Urinary bladder (tissue), 3 donors: ENCODE measurements at regions not wholly inside any gene's neighbourhood (a gene's known extent, or its start where the extent isn't known, plus 50 kb on each side); places are given as distances from the start of the nearest gene placed in this dataset.

Experiments used
- DNase-seq: peaks from one replicate; pipeline ENCODE4 v3.0.0-alpha.2; 2015; ENCODE audit errors: extremely low spot score
- H3K27ac ChIP-seq: one replicate; pipeline ENCODE4 v1.5.1; 2013; ENCODE audit warnings: low read depth, mild to moderate bottlenecking, moderate library complexity
- H3K36me3 ChIP-seq: one replicate; pipeline ENCODE4 v1.6.1; 2013; ENCODE audit warnings: mild to moderate bottlenecking, moderate library complexity; ENCODE audit not compliant: insufficient read depth
- H3K4me1 ChIP-seq: one replicate; pipeline ENCODE4 v1.6.1; 2013; ENCODE audit warnings: mild to moderate bottlenecking, moderate library complexity; ENCODE audit not compliant: insufficient read depth
- H3K4me3 ChIP-seq: one replicate; pipeline ENCODE4 v1.5.1; 2013; ENCODE audit warnings: low read depth, low read length
- WGBS: extraction: QIAGEN DNeasy Blood & Tissue Kit; methylation state at CpG from one replicate; pipeline ENCODE4 v1.1.7; 2013; 5-methylcytosine and 5-hydroxymethylcytosine counted together
- donor health status: healthy with polysubstance abuse.
- donor health status: healthy.

GRCh38 chr6:132954222-132954621 is 139.9 kb downstream of the RPS12 start:
- DNase-seq, result no peak
- WGBS, result 85% methylated on average over 9 of the region's 9 CpGs
- Histone ChIP-seq H3K36me3 (no peaks in the 10 kb centered on the region), H3K4me3 (no peak overlapping the region), H3K4me1 (no peaks in the 10 kb centered on the region), H3K27ac (no peak overlapping the region)

- no peak overlapping the region for H3K4me3 ChIP-seq
- no peak for DNase-seq
- no peaks in the 10 kb centered on the region for H3K36me3 ChIP-seq
- no peak overlapping the region for H3K27ac ChIP-seq
- no peaks in the 10 kb centered on the region for H3K4me1 ChIP-seq
- 83% methylated on average over 5 of the region's 5 CpGs for WGBS
Measured at GRCh38 chr6:132954936-132955335, 140.6 kb downstream of the RPS12 start.

GRCh38 chr6:132959639-132960326 is 145.4 kb downstream of the RPS12 start:
- Histone ChIP-seq H3K4me3 (no peak overlapping the region), H3K36me3 (no peaks in the 10 kb centered on the region), H3K4me1 (no peaks in the 10 kb centered on the region), H3K27ac (no peak overlapping the region)
- DNase-seq, result no peak
- WGBS, result 24% methylated on average over 4 of the region's 4 CpGs

GRCh38 chr6:132960720-132961119 is 146.4 kb downstream of the RPS12 start:
- WGBS, result 46% methylated on average over 8 of the region's 8 CpGs
- Histone ChIP-seq H3K27ac (no peak overlapping the region), H3K36me3 (no peaks in the 10 kb centered on the region), H3K4me3 (no peak overlapping the region), H3K4me1 (no peaks in the 10 kb centered on the region)
- DNase-seq, result no peak

GRCh38 chr6:132961122-132961521 is 146.8 kb downstream of the RPS12 start:
- Histone ChIP-seq H3K27ac (no peak overlapping the region), H3K36me3 (no peaks in the 10 kb centered on the region), H3K4me1 (no peaks in the 10 kb centered on the region), H3K4me3 (no peak overlapping the region)
- WGBS, result 41% methylated on average over 4 of the region's 4 CpGs
- DNase-seq, result no peak

- WGBS, result 81% methylated on average over 5 of the region's 5 CpGs
- Histone ChIP-seq H3K4me3 (no peak overlapping the region), H3K4me1 (no peaks in the 10 kb centered on the region), H3K27ac (no peak overlapping the region), H3K36me3 (no peaks in the 10 kb centered on the region)
- no peak for DNase-seq
Measured at GRCh38 chr6:132961610-132962009, 147.2 kb downstream of the RPS12 start.

- no peak overlapping the region for H3K4me3 ChIP-seq
- WGBS, result 72% methylated on average over 7 of the region's 7 CpGs
- DNase-seq, result no peak
Measured at GRCh38 chr6:132962936-132963868, 148.8 kb downstream of the RPS12 start.

GRCh38 chr6:132964101-132964867 is 149.9 kb downstream of the RPS12 start:
- no peaks in the 10 kb centered on the region for H3K4me1 ChIP-seq
- no peaks in the 10 kb centered on the region for H3K36me3 ChIP-seq
- 42% methylated on average over 4 of the region's 4 CpGs for WGBS
- DNase-seq, result peak; percentile 83
- H3K27ac ChIP-seq, result no peak overlapping the region
- H3K4me3 ChIP-seq, result no peak overlapping the region

More at GRCh38 chr6:132962936-132963868, 148.8 kb downstream of the RPS12 start:
- no peaks in the 10 kb centered on the region for H3K4me1 ChIP-seq
- H3K27ac ChIP-seq, result no peak overlapping the region
- no peaks in the 10 kb centered on the region for H3K36me3 ChIP-seq

- WGBS, result 37% methylated on average over 2 of the region's 2 CpGs
- no peak for DNase-seq
- no peak overlapping the region for H3K27ac ChIP-seq
Measured at GRCh38 chr6:132964868-132965382, 150.6 kb downstream of the RPS12 start.

GRCh38 chr6:132967871-132968270 is 153.5 kb downstream of the RPS12 start:
- WGBS, result 55% methylated on average over 2 of the region's 2 CpGs
- H3K27ac ChIP-seq, result no peak overlapping the region
- no peaks in the 10 kb centered on the region for H3K36me3 ChIP-seq
- no peak for DNase-seq
- H3K4me3 ChIP-seq, result no peak overlapping the region
- no peaks in the 10 kb centered on the region for H3K4me1 ChIP-seq

More at GRCh38 chr6:132964868-132965382, 150.6 kb downstream of the RPS12 start:
- Histone ChIP-seq H3K4me3 (no peak overlapping the region), H3K36me3 (no peaks in the 10 kb centered on the region), H3K4me1 (no peaks in the 10 kb centered on the region)

GRCh38 chr6:132968419-132968950 is 154.1 kb downstream of the RPS12 start:
- no peak overlapping the region for H3K4me3 ChIP-seq
- 86% methylated on average over 5 of the region's 5 CpGs for WGBS
- H3K27ac ChIP-seq, result no peak overlapping the region
- no peaks in the 10 kb centered on the region for H3K36me3 ChIP-seq
- H3K4me1 ChIP-seq, result no peaks in the 10 kb centered on the region
- DNase-seq, result no peak

GRCh38 chr6:132969196-132969595 is 154.8 kb downstream of the RPS12 start:
- H3K27ac ChIP-seq, result no peak overlapping the region
- H3K4me1 ChIP-seq, result no peaks in the 10 kb centered on the region
- 36% methylated on average over 1 of the region's 1 CpG for WGBS
- DNase-seq, result no peak
- H3K36me3 ChIP-seq, result no peaks in the 10 kb centered on the region
- H3K4me3 ChIP-seq, result no peak overlapping the region

- no peak for DNase-seq
- H3K4me1 ChIP-seq, result no peaks in the 10 kb centered on the region
- 68% methylated on average over 3 of the region's 3 CpGs for WGBS
- no peak overlapping the region for H3K27ac ChIP-seq
- H3K36me3 ChIP-seq, result no peaks in the 10 kb centered on the region
- no peak overlapping the region for H3K4me3 ChIP-seq
Measured at GRCh38 chr6:132971676-132972075, 157.3 kb downstream of the RPS12 start.
